HL-60 (cell line): ENCODE measurements at regions not wholly inside any gene's neighbourhood (a gene's known extent, or its start where the extent isn't known, plus 50 kb on each side); places are given as distances from the start of the nearest gene placed in this dataset.

ENCODE experiments used
- GABPA ChIP-seq: IDR thresholded peaks from 2 replicates; pipeline ENCODE4 v1.6.1; 2012; ENCODE audit warnings: low read depth
- POLR2AphosphoS5 ChIP-seq: IDR thresholded peaks from 2 replicates; pipeline ENCODE4 v1.6.1; 2012; ENCODE audit warnings: low read depth
- SPI1 ChIP-seq: IDR thresholded peaks from 2 replicates; pipeline ENCODE4 v1.6.1; 2012; ENCODE audit warnings: low read depth, mild to moderate bottlenecking, borderline replicate concordance
- TF ChIP-seq, protein P1 (sequence below): IDR thresholded peaks from one replicate; pipeline ENCODE4 v1.5.1; 2011; ENCODE audit warnings: low read length, control low read depth, inconsistent platforms; ENCODE audit not compliant: insufficient read depth
- TF ChIP-seq, protein P2 (sequence below): IDR thresholded peaks from 2 replicates; pipeline ENCODE4 v1.6.1; 2012; ENCODE audit warnings: low read depth; ENCODE audit not compliant: insufficient replicate concordance

DNA sequence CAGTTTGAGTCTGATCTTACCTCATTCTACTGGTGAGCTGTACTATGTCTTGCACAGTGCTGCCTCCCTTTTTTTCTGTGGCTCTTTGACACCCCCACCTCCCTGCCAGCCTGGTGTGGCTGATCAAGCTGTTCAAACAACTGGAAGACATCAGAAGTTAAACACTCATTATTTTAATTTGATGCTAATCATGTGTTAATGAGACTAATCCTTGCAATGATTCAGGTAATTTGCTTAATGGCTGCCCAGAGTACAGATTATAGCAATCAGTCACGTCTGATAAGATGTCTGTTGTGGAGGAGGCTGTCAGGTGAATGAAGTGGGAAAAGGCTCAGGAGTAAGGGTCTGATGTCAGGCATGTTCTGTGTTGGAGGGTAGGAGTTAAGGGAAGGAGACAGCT lies 87.4 kb upstream of the GK2 start:
- TF ChIP-seq, protein P1, sequence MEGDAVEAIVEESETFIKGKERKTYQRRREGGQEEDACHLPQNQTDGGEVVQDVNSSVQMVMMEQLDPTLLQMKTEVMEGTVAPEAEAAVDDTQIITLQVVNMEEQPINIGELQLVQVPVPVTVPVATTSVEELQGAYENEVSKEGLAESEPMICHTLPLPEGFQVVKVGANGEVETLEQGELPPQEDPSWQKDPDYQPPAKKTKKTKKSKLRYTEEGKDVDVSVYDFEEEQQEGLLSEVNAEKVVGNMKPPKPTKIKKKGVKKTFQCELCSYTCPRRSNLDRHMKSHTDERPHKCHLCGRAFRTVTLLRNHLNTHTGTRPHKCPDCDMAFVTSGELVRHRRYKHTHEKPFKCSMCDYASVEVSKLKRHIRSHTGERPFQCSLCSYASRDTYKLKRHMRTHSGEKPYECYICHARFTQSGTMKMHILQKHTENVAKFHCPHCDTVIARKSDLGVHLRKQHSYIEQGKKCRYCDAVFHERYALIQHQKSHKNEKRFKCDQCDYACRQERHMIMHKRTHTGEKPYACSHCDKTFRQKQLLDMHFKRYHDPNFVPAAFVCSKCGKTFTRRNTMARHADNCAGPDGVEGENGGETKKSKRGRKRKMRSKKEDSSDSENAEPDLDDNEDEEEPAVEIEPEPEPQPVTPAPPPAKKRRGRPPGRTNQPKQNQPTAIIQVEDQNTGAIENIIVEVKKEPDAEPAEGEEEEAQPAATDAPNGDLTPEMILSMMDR = no peak
- TF ChIP-seq, protein P2, sequence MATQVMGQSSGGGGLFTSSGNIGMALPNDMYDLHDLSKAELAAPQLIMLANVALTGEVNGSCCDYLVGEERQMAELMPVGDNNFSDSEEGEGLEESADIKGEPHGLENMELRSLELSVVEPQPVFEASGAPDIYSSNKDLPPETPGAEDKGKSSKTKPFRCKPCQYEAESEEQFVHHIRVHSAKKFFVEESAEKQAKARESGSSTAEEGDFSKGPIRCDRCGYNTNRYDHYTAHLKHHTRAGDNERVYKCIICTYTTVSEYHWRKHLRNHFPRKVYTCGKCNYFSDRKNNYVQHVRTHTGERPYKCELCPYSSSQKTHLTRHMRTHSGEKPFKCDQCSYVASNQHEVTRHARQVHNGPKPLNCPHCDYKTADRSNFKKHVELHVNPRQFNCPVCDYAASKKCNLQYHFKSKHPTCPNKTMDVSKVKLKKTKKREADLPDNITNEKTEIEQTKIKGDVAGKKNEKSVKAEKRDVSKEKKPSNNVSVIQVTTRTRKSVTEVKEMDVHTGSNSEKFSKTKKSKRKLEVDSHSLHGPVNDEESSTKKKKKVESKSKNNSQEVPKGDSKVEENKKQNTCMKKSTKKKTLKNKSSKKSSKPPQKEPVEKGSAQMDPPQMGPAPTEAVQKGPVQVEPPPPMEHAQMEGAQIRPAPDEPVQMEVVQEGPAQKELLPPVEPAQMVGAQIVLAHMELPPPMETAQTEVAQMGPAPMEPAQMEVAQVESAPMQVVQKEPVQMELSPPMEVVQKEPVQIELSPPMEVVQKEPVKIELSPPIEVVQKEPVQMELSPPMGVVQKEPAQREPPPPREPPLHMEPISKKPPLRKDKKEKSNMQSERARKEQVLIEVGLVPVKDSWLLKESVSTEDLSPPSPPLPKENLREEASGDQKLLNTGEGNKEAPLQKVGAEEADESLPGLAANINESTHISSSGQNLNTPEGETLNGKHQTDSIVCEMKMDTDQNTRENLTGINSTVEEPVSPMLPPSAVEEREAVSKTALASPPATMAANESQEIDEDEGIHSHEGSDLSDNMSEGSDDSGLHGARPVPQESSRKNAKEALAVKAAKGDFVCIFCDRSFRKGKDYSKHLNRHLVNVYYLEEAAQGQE = no peak
- TF ChIP-seq POLR2AphosphoS5 = no peak
- TF ChIP-seq GABPA = no peak
- TF ChIP-seq SPI1 = no peak
